T-helper 1 cell treated with Interleukin-12 subunit alpha and Interleukin-12 subunit beta and Interleukin-4 antibody, amounts not matched to agents 30 μg/mL and 1 μg/mL, for 36 hours (primary cell): ENCODE measurements at regions not wholly inside any gene's neighbourhood (a gene's known extent, or its start where the extent isn't known, plus 50 kb on each side); places are given as distances from the start of the nearest gene placed in this dataset.

Source experiments
- H3K27ac Mint-ChIP-seq: one replicate; pipeline ENCODE4 v1.8.0; 2021; ENCODE audit warnings: mild to moderate bottlenecking, mixed read lengths
- H3K27me3 Mint-ChIP-seq: one replicate; pipeline ENCODE4 v1.8.0; 2021; ENCODE audit warnings: low read depth, mixed read lengths
- H3K36me3 Mint-ChIP-seq: one replicate; pipeline ENCODE4 v1.8.0; 2021; ENCODE audit warnings: low read depth, mixed read lengths
- H3K4me1 Mint-ChIP-seq: one replicate; pipeline ENCODE4 v1.8.0; 2021; ENCODE audit warnings: low read depth, mixed read lengths
- H3K4me3 Mint-ChIP-seq: one replicate; pipeline ENCODE4 v1.8.0; 2021; ENCODE audit warnings: mild to moderate bottlenecking, moderate library complexity, mixed read lengths
- H3K9me3 Mint-ChIP-seq: one replicate; pipeline ENCODE4 v1.8.0; 2021; ENCODE audit warnings: mixed read lengths

DNA sequence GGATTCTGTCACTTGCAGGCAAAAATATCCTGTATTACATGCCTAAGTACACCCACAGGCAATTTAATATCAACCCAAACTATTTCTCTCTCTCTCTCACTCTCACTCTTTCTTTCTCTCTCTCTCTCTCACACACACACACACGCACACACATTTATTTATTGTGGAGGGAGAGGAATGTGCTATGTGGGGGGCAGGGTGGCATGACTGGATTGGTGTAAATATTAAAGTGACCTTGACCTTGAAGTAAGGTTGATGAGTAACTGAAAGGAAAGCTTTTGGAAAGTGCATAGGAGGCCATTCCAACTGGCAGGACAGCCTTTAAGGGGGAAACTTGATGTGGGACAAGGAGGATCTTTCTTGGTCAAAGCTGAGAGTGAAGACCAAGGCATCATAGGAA lies 589.7 kb upstream of the KIRREL3 start:
- H3K27me3 Mint-ChIP-seq: no peaks in the 10 kb centered on the region
- no peaks in the 10 kb centered on the region for H3K4me1 Mint-ChIP-seq
- H3K27ac Mint-ChIP-seq: no peak overlapping the region
- H3K9me3 Mint-ChIP-seq: no peaks in the 10 kb centered on the region
- no peaks in the 10 kb centered on the region for H3K36me3 Mint-ChIP-seq
- no peak overlapping the region for H3K4me3 Mint-ChIP-seq

DNA sequence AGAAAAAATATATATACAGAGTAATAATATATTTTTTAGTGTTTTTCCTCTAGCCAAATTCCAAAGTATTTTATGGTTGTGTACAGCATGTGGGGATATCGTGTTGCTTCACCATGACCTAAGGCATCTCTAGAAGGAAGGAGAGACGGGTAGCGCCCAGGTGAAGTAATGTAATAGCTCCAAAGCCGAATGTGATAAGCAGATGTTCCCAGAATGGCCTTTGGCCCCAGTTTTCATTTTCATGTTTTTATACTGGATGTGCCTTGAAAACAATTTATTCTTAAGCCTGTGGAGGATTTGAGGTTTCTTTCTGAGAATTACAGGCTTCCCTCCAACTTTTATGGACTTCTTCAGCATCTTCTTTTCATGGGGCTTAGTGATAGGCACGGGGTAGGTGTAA lies 587.9 kb upstream of the KIRREL3 start:
- Mint-ChIP-seq H3K27me3 (no peaks in the 10 kb centered on the region), H3K9me3 (no peaks in the 10 kb centered on the region), H3K4me1 (no peaks in the 10 kb centered on the region), H3K4me3 (no peak overlapping the region), H3K27ac (no peak overlapping the region), H3K36me3 (no peaks in the 10 kb centered on the region)

DNA sequence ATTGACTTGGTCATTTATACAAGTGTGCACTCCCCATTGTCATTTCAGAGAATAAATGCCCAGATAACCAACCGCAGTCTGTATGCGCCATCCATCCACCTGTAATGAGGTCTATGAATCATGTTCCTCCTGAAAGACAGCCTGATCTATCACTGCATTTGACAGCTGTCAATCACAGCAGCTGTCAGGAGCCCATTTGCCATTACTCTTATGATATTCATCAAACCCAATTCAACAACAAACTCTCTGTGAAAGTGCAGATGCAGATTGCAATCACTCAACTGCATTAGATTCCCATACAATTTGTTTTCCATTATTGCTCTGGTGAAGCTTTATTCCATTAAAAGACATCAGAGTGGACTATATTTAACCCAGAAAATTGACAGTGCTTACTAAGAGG lies 586.9 kb upstream of the KIRREL3 start:
- no peaks in the 10 kb centered on the region for H3K4me1 Mint-ChIP-seq
- H3K9me3 Mint-ChIP-seq: no peaks in the 10 kb centered on the region
- no peak overlapping the region for H3K4me3 Mint-ChIP-seq
- H3K36me3 Mint-ChIP-seq: no peaks in the 10 kb centered on the region
- H3K27ac Mint-ChIP-seq: no peak overlapping the region
- H3K27me3 Mint-ChIP-seq: no peaks in the 10 kb centered on the region

DNA sequence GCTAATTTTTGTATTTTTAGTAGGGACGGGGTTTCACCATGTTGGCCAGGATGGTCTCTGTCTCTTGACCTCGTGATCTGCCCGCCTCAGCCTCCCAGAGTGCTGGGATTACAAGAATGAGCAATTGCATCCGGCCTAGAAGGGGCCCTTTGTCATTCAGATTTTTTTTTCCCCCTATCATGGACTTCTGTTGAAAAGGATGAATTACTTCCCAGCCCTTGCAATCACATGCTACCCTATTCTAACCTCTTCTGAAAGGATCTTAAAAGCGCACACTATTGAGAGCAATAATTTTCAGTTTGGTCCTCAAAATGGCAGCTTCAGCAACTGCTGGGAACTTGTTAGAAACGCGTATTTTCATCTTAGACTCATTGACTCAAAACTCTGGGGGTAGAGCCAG lies 575.6 kb upstream of the KIRREL3 start:
- no peaks in the 10 kb centered on the region for H3K27me3 Mint-ChIP-seq
- no peaks in the 10 kb centered on the region for H3K4me1 Mint-ChIP-seq
- H3K9me3 Mint-ChIP-seq: no peaks in the 10 kb centered on the region
- H3K27ac Mint-ChIP-seq: no peak overlapping the region
- H3K36me3 Mint-ChIP-seq: no peaks in the 10 kb centered on the region
- no peak overlapping the region for H3K4me3 Mint-ChIP-seq

DNA sequence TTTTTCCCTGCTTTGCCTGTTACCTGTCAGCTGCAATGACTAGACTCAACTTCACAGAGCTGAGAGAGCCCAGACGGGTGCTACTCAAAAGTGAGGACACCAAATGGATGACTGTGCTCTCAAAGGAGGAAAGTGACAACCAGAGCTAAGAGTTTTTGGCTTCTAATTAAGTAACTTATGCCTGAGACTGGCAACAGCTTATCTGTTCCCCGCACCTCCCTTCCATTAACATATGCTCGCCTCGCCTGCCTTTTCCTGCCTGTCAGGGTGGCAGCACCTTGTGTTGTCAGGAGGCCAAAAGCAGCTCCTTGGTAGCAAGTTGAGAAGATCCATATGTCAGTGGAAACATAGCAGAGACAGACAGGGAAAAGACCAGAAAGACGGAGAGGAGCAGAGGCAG lies 573.9 kb upstream of the KIRREL3 start:
- H3K27ac Mint-ChIP-seq: no peak overlapping the region
- H3K27me3 Mint-ChIP-seq: no peaks in the 10 kb centered on the region
- no peaks in the 10 kb centered on the region for H3K36me3 Mint-ChIP-seq
- H3K4me1 Mint-ChIP-seq: no peaks in the 10 kb centered on the region
- no peaks in the 10 kb centered on the region for H3K9me3 Mint-ChIP-seq
- no peak overlapping the region for H3K4me3 Mint-ChIP-seq

DNA sequence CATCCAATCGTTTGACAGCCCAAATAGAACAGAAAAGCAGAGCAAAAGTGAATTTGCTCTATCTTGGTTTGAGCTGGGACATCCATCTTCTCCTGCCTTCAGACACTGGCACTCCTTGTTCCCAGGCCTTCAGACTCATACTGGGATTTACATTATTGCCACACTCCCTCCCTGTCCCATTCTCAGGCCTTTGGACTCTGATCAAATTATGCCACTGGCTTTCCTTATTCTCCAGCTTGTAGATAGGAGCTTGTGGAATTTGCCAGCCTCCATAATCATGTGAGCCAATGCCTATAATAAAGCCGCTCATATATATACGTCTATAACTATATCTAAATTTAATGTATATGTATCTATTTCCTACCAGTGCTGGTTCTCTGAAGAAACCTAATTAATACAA lies 568.3 kb upstream of the KIRREL3 start:
- Mint-ChIP-seq H3K4me1 (no peaks in the 10 kb centered on the region), H3K27me3 (no peaks in the 10 kb centered on the region), H3K27ac (no peak overlapping the region), H3K4me3 (no peak overlapping the region), H3K36me3 (no peaks in the 10 kb centered on the region), H3K9me3 (no peaks in the 10 kb centered on the region)

DNA sequence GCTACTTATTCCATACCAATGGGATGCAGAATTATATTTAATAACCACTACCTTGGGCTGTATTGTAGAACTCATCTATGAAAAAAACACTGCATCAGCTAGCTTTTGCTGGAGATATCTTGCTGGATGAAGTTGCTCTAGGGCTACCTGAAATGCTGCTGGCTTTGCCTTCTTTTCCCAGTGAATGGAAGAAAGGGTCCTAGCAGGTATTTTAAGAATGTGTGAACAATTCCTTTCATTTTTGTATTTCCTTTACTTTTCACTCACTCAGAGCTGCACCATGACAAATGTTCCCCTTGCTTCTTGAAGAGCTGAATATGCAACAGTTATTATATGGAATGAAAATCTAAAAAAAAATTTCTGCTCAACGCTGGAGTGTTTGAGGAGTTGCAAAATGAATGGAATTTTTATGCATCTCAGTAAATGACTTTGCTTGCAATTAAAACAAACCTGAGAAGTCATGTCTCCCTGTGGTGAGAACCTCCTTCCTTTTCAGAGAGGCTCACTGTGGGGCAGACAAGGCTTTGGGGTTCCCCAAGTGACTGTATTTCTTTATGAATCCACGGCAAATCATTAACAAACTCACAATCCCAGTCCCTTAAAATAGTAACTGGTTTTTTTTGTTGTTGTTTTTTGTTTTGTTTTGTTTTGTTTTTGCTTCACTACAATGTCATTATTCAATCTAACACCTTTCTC lies 566.8 kb upstream of the KIRREL3 start:
- H3K4me3 Mint-ChIP-seq: no peak overlapping the region
- H3K27ac Mint-ChIP-seq: no peak overlapping the region

DNA sequence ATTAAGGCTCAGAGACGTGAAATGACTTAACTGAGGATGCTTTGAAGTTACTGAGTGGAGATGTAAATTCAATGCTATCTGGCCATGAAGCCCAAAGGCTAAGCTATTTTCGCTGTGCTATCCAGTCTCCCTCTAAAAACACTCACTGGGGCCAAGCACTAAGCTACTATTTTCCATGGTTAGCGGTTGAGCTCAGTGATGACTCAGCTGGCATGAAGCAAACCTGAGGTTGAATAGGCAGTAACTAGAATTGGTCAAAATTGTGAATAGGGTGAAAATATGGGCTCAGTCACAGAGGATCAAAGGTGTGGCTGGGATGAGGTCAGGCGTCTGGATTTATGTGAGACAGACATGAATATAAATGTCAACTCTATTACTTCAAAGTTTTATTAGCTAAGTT lies 564.2 kb upstream of the KIRREL3 start:
- no peak overlapping the region for H3K4me3 Mint-ChIP-seq
- no peaks in the 10 kb centered on the region for H3K9me3 Mint-ChIP-seq
- H3K36me3 Mint-ChIP-seq: no peaks in the 10 kb centered on the region
- H3K27me3 Mint-ChIP-seq: no peaks in the 10 kb centered on the region
- H3K27ac Mint-ChIP-seq: no peak overlapping the region
- no peaks in the 10 kb centered on the region for H3K4me1 Mint-ChIP-seq

More for the DNA sequence above, 566.8 kb upstream of the KIRREL3 start:
- Mint-ChIP-seq H3K36me3 (no peaks in the 10 kb centered on the region), H3K4me1 (no peaks in the 10 kb centered on the region), H3K9me3 (no peaks in the 10 kb centered on the region), H3K27me3 (no peaks in the 10 kb centered on the region)

DNA sequence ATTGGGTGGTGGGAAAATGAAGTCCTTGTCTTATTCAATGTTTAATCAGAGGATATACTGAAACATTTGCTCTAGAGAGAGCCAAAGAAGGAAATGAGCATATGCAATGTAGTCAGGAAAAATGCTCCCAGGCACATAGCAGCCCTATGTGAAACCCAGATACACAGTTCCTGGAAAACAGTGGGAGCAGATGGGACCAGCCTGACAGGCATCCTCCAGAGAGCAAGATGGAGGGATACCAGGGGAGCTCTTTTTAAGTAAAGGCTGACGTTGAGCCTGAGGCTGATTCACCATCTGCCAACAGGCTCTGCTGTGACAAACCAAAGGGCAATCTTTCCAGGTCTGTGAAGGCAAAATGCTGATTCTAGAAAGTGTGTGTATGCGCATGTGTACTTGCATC lies 559.4 kb upstream of the KIRREL3 start:
- no peak overlapping the region for H3K27ac Mint-ChIP-seq
- H3K36me3 Mint-ChIP-seq: no peaks in the 10 kb centered on the region
- no peak overlapping the region for H3K4me3 Mint-ChIP-seq
- no peaks in the 10 kb centered on the region for H3K4me1 Mint-ChIP-seq
- no peaks in the 10 kb centered on the region for H3K27me3 Mint-ChIP-seq
- H3K9me3 Mint-ChIP-seq: no peaks in the 10 kb centered on the region

DNA sequence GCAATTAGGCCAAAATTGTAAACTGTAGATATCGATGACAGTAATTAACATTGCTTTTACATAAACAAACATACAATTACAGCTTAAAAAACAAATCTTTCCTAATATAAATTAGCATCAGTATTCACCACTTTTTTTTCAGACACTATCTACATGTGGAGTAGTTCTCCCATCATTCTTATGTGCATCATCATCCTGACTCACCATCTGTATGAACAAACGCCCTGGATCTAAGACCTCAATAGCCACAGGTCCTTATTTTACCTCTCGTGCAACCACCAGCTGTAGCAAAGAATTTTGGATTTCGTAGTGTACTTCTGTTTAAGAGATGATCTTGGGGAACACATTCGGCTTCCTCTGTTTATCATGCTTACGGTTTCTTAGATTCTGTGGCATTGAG lies 551.9 kb upstream of the KIRREL3 start:
- Mint-ChIP-seq H3K4me3 (no peak overlapping the region), H3K36me3 (no peaks in the 10 kb centered on the region), H3K4me1 (no peaks in the 10 kb centered on the region), H3K27ac (no peak overlapping the region), H3K9me3 (no peaks in the 10 kb centered on the region), H3K27me3 (no peaks in the 10 kb centered on the region)

DNA sequence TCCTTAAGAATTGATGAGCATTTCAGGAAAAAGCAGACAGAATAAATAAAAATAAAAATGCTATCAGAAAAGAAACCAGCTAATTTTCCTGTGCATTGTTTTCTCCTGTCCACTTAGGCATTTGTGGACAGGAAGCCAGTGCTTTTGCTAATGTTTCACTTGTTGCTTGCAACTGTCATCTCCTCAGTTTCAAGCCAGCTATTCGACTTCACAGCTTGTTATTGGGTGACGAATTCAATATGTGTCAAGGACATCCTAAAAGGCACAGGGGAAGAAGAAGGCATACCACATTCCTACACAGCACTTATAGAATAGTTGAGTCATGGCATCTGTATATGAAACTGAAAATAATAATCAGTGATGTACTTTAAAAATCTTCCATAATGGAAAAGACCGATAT lies 530.6 kb upstream of the KIRREL3 start:
- H3K27ac Mint-ChIP-seq: no peak overlapping the region
- H3K27me3 Mint-ChIP-seq: no peaks in the 10 kb centered on the region
- H3K4me3 Mint-ChIP-seq: no peak overlapping the region
- H3K9me3 Mint-ChIP-seq: no peaks in the 10 kb centered on the region
- H3K36me3 Mint-ChIP-seq: no peaks in the 10 kb centered on the region
- H3K4me1 Mint-ChIP-seq: no peaks in the 10 kb centered on the region

DNA sequence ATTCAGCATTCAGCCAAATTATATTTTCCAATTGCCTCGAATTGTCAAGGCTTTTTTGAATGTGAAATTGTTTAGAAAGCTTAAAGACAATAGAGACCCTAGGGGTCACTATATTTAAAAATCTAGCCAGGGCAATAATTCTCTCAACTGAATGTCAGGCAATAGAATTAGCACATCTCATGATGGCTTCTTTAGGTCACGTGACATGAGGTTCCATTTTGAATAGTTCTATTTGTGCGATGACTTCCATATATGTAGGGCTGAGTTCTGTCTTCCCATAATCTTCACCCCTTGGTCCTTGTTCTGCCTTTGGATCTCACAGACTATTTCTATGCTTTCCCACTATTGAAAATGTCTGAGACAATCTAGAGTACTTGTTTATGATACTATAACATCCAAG lies 527.7 kb upstream of the KIRREL3 start:
- H3K4me3 Mint-ChIP-seq: no peak overlapping the region
- H3K36me3 Mint-ChIP-seq: no peaks in the 10 kb centered on the region
- no peaks in the 10 kb centered on the region for H3K27me3 Mint-ChIP-seq
- no peaks in the 10 kb centered on the region for H3K4me1 Mint-ChIP-seq
- no peaks in the 10 kb centered on the region for H3K9me3 Mint-ChIP-seq
- H3K27ac Mint-ChIP-seq: no peak overlapping the region

DNA sequence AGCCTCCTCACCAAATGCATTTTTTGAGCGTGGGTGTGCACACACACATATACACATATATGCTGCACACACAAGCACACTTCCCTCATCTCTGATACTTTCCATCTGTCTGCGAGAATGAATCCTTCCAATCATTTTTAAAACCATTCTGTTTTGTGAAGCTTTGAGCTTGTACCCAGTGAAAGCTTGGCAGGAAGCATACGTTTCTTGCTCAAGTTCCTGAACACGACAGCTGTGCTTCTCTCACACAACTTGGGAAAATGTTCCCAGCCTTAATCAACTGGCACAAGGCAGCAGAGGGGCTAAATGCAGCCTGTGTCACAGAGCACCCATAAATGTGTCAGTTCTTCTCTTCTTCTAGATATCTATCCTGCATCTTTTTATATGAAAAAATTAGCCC lies 524.0 kb upstream of the KIRREL3 start:
- H3K9me3 Mint-ChIP-seq: no peaks in the 10 kb centered on the region
- H3K4me3 Mint-ChIP-seq: no peak overlapping the region
- H3K27me3 Mint-ChIP-seq: no peaks in the 10 kb centered on the region
- no peak overlapping the region for H3K27ac Mint-ChIP-seq
- no peaks in the 10 kb centered on the region for H3K4me1 Mint-ChIP-seq
- H3K36me3 Mint-ChIP-seq: no peaks in the 10 kb centered on the region

DNA sequence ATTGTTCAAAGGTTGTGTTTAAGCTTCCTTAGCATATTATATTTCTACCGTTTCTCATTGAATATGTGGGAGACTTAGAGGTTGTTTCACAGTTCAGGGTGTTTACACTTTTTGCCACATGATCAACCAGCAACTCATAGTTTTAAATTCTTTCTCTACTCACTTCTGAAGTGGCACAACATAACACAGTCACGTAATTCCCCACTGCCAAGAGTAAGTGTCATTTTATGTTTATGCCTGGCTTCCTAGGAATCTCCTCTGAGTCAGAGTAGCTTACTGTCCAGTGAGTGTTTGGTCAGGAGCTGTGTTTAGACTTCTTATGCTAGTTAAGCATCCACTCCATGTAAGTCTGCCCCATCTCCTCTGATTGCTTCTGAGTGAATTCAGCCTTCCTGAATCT lies 520.8 kb upstream of the KIRREL3 start:
- H3K27me3 Mint-ChIP-seq: no peaks in the 10 kb centered on the region

DNA sequence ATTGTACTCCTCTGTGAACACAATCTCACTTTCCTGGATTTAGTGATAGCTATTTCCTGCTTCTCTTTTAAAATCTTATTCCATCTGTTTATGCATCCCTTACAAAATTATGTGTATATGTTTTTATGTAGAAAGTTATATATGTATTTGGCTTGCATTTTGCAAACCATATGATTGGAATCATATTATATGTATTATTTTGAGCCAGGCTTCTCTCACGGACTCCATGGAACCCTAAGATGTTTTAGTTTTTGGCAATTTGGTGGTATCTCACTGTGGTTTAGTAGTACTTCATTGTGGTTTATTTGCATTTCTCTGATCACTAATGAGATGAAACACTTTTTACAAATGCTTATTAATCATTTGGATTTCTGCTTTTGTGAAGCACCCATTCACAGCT lies 507.3 kb upstream of the KIRREL3 start:
- Mint-ChIP-seq H3K4me3 (no peak overlapping the region), H3K27ac (no peak overlapping the region), H3K4me1 (no peaks in the 10 kb centered on the region), H3K27me3 (no peaks in the 10 kb centered on the region), H3K36me3 (no peaks in the 10 kb centered on the region), H3K9me3 (no peaks in the 10 kb centered on the region)

More for the DNA sequence above, 520.8 kb upstream of the KIRREL3 start:
- H3K9me3 Mint-ChIP-seq: no peaks in the 10 kb centered on the region
- no peak overlapping the region for H3K4me3 Mint-ChIP-seq
- H3K4me1 Mint-ChIP-seq: no peaks in the 10 kb centered on the region
- H3K27ac Mint-ChIP-seq: no peak overlapping the region
- H3K36me3 Mint-ChIP-seq: no peaks in the 10 kb centered on the region

DNA sequence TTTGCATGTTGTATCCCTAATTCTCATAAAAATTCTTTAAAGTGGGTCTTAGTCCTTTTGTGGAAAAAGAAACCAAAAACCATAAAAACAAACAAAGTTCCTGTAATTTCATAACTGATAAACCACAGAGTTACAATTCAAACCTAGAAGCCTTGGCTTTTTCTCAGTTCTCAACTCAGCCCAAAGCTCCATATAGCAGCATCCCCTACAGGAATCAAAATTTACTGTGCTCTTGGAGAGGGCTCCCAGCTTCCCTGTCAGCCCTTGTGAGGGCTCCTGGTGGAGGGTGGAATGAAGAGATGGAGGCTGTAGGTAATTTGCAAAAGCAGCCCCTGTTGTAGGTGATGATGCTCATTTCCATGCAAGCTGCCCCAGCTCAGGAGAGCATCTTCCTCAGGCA lies 506.1 kb upstream of the KIRREL3 start:
- Mint-ChIP-seq H3K27ac (no peak overlapping the region), H3K4me3 (no peak overlapping the region), H3K9me3 (no peaks in the 10 kb centered on the region), H3K27me3 (no peaks in the 10 kb centered on the region), H3K4me1 (no peaks in the 10 kb centered on the region), H3K36me3 (no peaks in the 10 kb centered on the region)
